LNCaP clone FGC (cell line): ENCODE measurements at regions not wholly inside any gene's neighbourhood (a gene's known extent, or its start where the extent isn't known, plus 50 kb on each side); places are given as distances from the start of the nearest gene placed in this dataset.

Experiments used
- DNase-seq: peaks from one replicate; pipeline ENCODE4 v3.0.0-alpha.2; 2011; ENCODE audit warnings: low read depth
- H3K4me3 ChIP-seq: 2 replicates; pipeline ENCODE4 v1.5.1; 2011; ENCODE audit warnings: mild to moderate bottlenecking, low read depth, low read length, control low read depth
- CTCF ChIP-seq: IDR thresholded peaks from 2 replicates; pipeline ENCODE4 v1.5.1; 2012; ENCODE audit warnings: mild to moderate bottlenecking; ENCODE audit not compliant: control insufficient read depth, insufficient read depth; ENCODE audit errors: extremely low read depth

DNA sequence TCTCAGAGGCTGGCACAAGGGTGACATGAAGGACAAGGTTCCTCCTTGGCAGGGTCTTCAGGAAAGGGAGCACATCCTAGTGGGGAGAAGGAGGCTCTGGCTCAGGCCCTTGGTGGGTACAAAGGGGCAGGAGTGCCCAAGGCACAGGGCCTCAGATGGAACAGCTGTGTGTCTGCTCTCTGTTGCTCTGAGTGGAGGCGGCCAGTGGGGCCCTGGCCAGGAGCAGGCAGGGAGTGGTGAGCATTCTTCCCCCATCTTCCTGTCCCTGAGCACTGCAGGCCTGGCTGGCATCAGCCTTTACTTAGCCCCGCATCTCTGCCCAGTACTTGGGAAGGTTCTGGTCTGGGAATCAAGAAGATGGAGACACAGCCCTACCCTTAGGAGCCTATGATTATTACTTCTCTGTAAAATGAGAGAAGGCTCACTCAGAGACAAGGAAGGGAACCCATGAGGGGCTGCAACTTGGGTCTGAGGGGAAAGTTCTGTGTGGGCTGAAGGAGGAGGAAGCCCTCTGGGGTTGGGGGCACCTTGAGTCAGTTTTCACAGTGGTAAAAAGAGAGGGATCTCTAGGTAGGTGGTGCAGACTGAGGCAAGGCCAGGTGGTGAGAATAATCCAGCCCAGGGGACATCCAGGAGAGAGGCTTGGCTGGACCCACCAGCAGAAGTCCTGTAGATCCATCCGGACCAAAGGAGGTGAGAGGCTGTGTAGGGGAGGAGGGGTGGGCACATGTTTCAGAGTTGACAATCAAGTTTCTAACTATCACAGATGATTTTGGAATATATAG is 173.5 kb downstream of the TSHZ3 start:
- no peak for TF ChIP-seq CTCF
- no peak for DNase-seq
- H3K4me3 ChIP-seq = no peak overlapping the region

DNA sequence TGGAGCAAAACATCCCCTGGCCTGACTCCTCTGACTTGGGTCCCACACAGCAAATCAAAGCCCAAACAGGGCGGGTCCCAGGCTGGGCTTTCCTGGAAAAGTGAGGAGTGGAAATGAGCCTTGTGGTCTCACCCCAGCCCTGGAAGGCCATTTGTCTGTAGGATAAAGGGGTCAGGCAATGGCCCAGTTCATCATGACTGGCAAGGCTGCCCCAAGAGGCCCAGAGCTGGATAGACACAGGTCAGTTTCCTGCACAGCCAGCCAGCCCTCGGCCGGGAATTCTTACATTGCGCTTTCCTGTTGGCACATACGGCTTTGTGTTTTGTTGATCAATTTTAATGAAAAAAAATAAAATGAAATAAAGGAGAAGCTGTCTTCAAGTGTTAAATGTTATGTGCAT is 174.3 kb downstream of the TSHZ3 start:
- TF ChIP-seq CTCF = no peak
- DNase-seq = no peak
- no peak overlapping the region for H3K4me3 ChIP-seq

DNA sequence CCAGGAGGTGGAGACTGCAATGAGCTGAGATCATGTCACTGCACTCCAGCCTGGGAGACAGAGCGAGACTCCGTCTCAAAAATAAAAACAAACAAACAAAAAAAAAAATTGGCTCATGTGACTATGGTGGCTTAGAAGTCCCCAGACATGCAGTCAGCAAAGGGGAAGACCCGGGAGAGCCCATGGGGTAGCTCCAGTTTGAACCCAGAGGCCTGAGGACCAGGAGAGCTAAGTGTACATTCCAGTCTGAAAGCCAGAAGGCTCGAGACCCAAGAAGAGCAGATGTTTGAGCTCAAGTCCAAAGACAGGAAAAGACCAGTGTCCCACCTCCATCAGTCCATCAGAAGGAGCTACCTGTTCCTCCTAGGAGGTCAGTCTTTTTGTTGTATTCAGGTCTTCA is 175.2 kb downstream of the TSHZ3 start:
- no peak overlapping the region for H3K4me3 ChIP-seq
- no peak for TF ChIP-seq CTCF
- no peak for DNase-seq

- DNase-seq = no peak
- TF ChIP-seq CTCF = no peak
- no peak overlapping the region for H3K4me3 ChIP-seq
These were observed 177.3 kb downstream of the TSHZ3 start for GRCh38 chr19:31171936-31172335.

- H3K4me3 ChIP-seq = no peak overlapping the region
These were observed 179.2 kb downstream of the TSHZ3 start for GRCh38 chr19:31170046-31170445.

DNA sequence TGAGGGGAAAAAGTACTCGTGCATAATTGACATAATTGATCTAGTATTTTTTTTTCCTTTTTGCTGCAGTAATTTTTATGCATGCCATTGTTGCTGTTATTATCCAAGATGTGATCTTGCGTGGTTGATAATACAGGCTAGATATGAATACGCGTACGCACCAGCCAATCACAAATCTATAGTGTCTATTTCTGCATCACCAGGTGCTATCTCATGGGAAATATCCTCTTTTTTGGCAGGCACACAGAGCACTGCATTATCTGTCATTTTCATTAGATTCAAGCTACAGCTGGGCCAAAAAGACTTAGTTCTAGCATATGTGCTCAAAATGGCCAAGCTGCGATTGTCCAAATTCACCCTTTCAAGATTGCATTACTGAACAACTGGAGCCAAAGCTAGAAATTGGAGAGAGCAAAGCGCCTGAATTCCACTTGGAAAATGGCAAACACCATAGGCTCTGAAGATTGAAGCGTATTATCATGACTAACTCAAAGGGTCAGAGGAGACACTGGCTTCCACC is 181.1 kb downstream of the TSHZ3 start:
- H3K4me3 ChIP-seq = no peak overlapping the region
- TF ChIP-seq CTCF = no peak
- DNase-seq = no peak

More at GRCh38 chr19:31170046-31170445, 179.2 kb downstream of the TSHZ3 start:
- DNase-seq = no peak
- TF ChIP-seq CTCF = no peak

DNA sequence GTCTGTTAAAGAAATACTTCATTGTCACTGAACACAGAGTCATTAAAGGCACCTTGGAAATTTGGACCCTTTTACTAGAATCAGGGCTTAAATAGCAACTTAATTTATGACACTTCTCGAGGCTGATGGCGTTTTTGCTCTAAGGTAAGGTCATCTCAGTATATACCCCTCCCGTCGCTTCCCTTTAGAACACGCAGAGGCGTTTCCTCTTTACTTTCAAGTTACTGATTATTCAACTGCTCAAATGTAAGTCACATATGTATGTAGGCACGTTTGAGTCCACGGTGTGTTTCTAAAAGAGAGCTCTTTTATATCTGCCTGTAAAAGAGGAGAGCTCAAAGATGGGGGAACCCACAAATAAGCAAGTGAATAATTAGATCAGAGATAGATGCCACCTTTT is 181.5 kb downstream of the TSHZ3 start:
- no peak for DNase-seq
- no peak for TF ChIP-seq CTCF
- no peak overlapping the region for H3K4me3 ChIP-seq
